Loucy (cell line): ENCODE measurements at regions not wholly inside any gene's neighbourhood (a gene's known extent, or its start where the extent isn't known, plus 50 kb on each side); places are given as distances from the start of the nearest gene placed in this dataset.

ENCODE experiments used
- H2AFZ ChIP-seq: fragments of 200-600 bp; sonication (generic); 2 replicates; pipeline ENCODE4 v1.6.0; 2016; ENCODE audit warnings: antibody characterized with exemption, mild to moderate bottlenecking, low read length, moderate library complexity
- H3F3A ChIP-seq: fragments of 200-600 bp; 2 replicates; pipeline ENCODE4 v1.6.0; 2016; ENCODE audit warnings: antibody characterized with exemption, low read depth, mild to moderate bottlenecking
- H3K27me3 ChIP-seq: fragments of 200-600 bp; sonication (generic); 2 replicates; pipeline ENCODE4 v1.6.1; 2014; ENCODE audit warnings: low read length, mild to moderate bottlenecking; ENCODE audit not compliant: insufficient read depth, poor library complexity, severe bottlenecking
- H3K36me3 ChIP-seq: fragments of 200-600 bp; sonication (generic); 2 replicates; pipeline ENCODE4 v1.6.1; 2016; ENCODE audit warnings: low read length; ENCODE audit not compliant: insufficient read depth
- H3K4me1 ChIP-seq: fragments of 200-600 bp; sonication (generic); 2 replicates; pipeline ENCODE4 v1.5.1; 2014; ENCODE audit warnings: low read length, mild to moderate bottlenecking; ENCODE audit not compliant: insufficient read depth, poor library complexity, severe bottlenecking
- H3K4me2 ChIP-seq: fragments of 200-600 bp; sonication (generic); 2 replicates; pipeline ENCODE4 v1.6.0; 2014; ENCODE audit warnings: antibody characterized with exemption, low read length, low read depth, mild to moderate bottlenecking; ENCODE audit not compliant: poor library complexity, severe bottlenecking
- H3K4me3 ChIP-seq: fragments of 200-600 bp; sonication (generic); 2 replicates; pipeline ENCODE4 v1.5.1; 2014; ENCODE audit warnings: low read length, mild to moderate bottlenecking, mixed read lengths; ENCODE audit not compliant: poor library complexity, severe bottlenecking
- H3K79me2 ChIP-seq: fragments of 200-600 bp; sonication (generic); 2 replicates; pipeline ENCODE4 v1.6.1; 2014; ENCODE audit warnings: low read length; ENCODE audit not compliant: insufficient read depth
- H3K9ac ChIP-seq: fragments of 200-600 bp; sonication (generic); 2 replicates; pipeline ENCODE4 v1.6.0; 2014; ENCODE audit warnings: mild to moderate bottlenecking, low read depth, low read length, moderate library complexity; ENCODE audit not compliant: poor library complexity, severe bottlenecking
- H3K9me2 ChIP-seq: fragments of 200-600 bp; sonication (generic); replicated peaks from 2 replicates; pipeline ENCODE4 v1.6.1; 2016; ENCODE audit warnings: low read depth, low read length, mixed read lengths
- H3K9me3 ChIP-seq: fragments of 200-600 bp; sonication (generic); 2 replicates; pipeline ENCODE4 v1.6.1; 2014; ENCODE audit warnings: mild to moderate bottlenecking, antibody characterized with exemption, low read length, low read depth; ENCODE audit not compliant: insufficient read depth
- H4K20me1 ChIP-seq: fragments of 200-600 bp; sonication (generic); 2 replicates; pipeline ENCODE4 v1.6.0; 2014; ENCODE audit warnings: antibody characterized with exemption, low read length, mild to moderate bottlenecking; ENCODE audit not compliant: insufficient read depth, poor library complexity, severe bottlenecking
- CTCF ChIP-seq: fragments of 200-600 bp; sonication (generic); conservative IDR thresholded peaks from 2 replicates; pipeline ENCODE4 v1.5.1; 2014; ENCODE audit warnings: mild to moderate bottlenecking, antibody characterized with exemption, low read length
- EZH2phosphoT487 ChIP-seq: fragments of 200-600 bp; IDR thresholded peaks from 2 replicates; pipeline ENCODE4 v1.6.1; 2018; ENCODE audit warnings: antibody characterized with exemption, mild to moderate bottlenecking, moderate library complexity, borderline replicate concordance

GRCh38 chr9:89943728-89944127 lies 338.9 kb downstream of the GADD45G start:
- Histone ChIP-seq H3K4me3 (no peak overlapping the region), H3K9ac (no peak overlapping the region), H3F3A (no peaks in the 10 kb centered on the region), H3K79me2 (no peaks in the 10 kb centered on the region), H2AFZ (no peak overlapping the region), H3K36me3 (no peaks in the 10 kb centered on the region), H3K4me2 (no peak overlapping the region), H3K9me3 (no peaks in the 10 kb centered on the region), H3K4me1 (no peaks in the 10 kb centered on the region), H4K20me1 (no peaks in the 10 kb centered on the region), H3K9me2 (no peaks in the 10 kb centered on the region), H3K27me3 (no peaks in the 10 kb centered on the region)
- TF ChIP-seq EZH2phosphoT487 (no peak), CTCF (no peak)

- Histone ChIP-seq H4K20me1 (no peaks in the 10 kb centered on the region), H3K79me2 (no peaks in the 10 kb centered on the region), H3K4me1 (no peaks in the 10 kb centered on the region), H3F3A (no peaks in the 10 kb centered on the region), H3K36me3 (no peaks in the 10 kb centered on the region), H3K9me3 (no peaks in the 10 kb centered on the region), H3K4me3 (no peak overlapping the region), H3K27me3 (no peaks in the 10 kb centered on the region), H2AFZ (no peak overlapping the region), H3K9ac (no peak overlapping the region), H3K9me2 (no peaks in the 10 kb centered on the region), H3K4me2 (no peak overlapping the region)
- TF ChIP-seq EZH2phosphoT487, result no peak
- TF ChIP-seq CTCF, result no peak; the same call in 1 of the 2 replicates
These were observed 340.3 kb downstream of the GADD45G start for GRCh38 chr9:89945133-89945532.

- H3K4me1 ChIP-seq, result no peaks in the 10 kb centered on the region
- H3K4me2 ChIP-seq, result no peak overlapping the region
- no peaks in the 10 kb centered on the region for H3K36me3 ChIP-seq
- no peak overlapping the region for H3K9ac ChIP-seq
- H3K4me3 ChIP-seq, result no peak overlapping the region
- no peaks in the 10 kb centered on the region for H3K27me3 ChIP-seq
- H3K9me2 ChIP-seq, result no peaks in the 10 kb centered on the region
- no peak overlapping the region for H2AFZ ChIP-seq
- H3K79me2 ChIP-seq, result no peaks in the 10 kb centered on the region
- no peaks in the 10 kb centered on the region for H4K20me1 ChIP-seq
- H3F3A ChIP-seq, result no peaks in the 10 kb centered on the region
- no peaks in the 10 kb centered on the region for H3K9me3 ChIP-seq
- no peak for TF ChIP-seq CTCF
- no peak for TF ChIP-seq EZH2phosphoT487
These were observed 341.9 kb downstream of the GADD45G start for GRCh38 chr9:89946741-89947140.
